GM23248 (cell line): ENCODE measurements at regions not wholly inside any gene's neighbourhood (a gene's known extent, or its start where the extent isn't known, plus 50 kb on each side); places are given as distances from the start of the nearest gene placed in this dataset.

Source experiments
- EZH2 ChIP-seq: fragments of 200-600 bp; sonication (generic); IDR thresholded peaks from 2 replicates; pipeline ENCODE4 v1.6.1; 2018; ENCODE audit warnings: antibody characterized with exemption, mild to moderate bottlenecking; ENCODE audit not compliant: insufficient read depth, poor library complexity, severe bottlenecking
- EZH2phosphoT487 ChIP-seq: fragments of 200-600 bp; sonication (generic); IDR thresholded peaks from 2 replicates; pipeline ENCODE4 v1.6.1; 2018; ENCODE audit warnings: antibody characterized with exemption, moderate library complexity, mild to moderate bottlenecking, low read depth; ENCODE audit not compliant: insufficient read depth

- no peak for TF ChIP-seq EZH2
- TF ChIP-seq EZH2phosphoT487, result no peak
Measured at GRCh38 chr5:133881576-133882388, 86.6 kb downstream of the C5orf15 start.
